ENCODE measurements at regions not wholly inside any gene's neighbourhood (a gene's known extent, or its start where the extent isn't known, plus 50 kb on each side); places are given as distances from the start of the nearest gene placed in this dataset.

DNA sequence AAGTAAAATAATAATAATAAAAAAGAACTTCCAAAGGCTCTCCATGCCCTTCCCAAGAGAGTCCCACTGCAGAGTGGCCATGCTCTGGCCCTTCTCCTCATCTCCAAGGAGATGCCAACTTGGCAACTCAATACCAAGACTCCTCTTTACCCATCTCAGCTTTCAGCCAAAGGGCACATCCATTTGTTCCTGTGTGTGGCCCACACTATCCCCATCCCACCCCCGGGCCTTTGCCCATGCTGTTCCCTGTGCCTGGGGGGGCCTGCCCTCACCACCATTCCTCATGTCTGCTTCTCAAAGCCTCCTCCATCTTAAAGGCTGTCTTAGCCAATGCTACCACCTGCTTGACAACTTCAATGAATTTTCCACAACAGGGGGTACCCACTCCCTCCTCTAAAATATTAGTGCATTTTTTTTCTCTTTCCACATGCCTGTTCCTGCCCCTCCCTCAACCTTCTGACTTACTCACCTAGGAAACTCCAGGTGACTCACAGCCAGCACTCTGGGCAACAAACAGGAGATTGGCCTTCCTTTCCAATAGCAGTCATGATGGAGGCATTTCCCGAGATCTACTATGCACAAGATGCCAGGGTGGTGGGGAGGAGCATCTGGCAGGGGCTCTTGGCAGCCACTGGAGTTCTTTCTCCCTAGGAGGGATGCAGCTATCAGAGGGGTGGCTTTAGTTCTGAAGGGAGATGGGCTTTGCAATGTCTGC, 109.4 kb upstream of the SMAD3 start:
- Histone ChIP-seq H3K4me1 (replicated peaks in 1 of 4; ENCODE audit: control insufficient read depth in 3 of 4, insufficient read depth in 4 of 4, low read length in 3 of 4) (no peaks in the 10 kb centered on the region), H3K56ac (replicated peaks; ENCODE audit: insufficient read length, low read depth, low read length) (no peak overlapping the region), H4K91ac (replicated peaks; ENCODE audit: insufficient read length, low read length) (no peak overlapping the region), H3K36me3 (ENCODE audit: control insufficient read depth in 2 of 4, insufficient read depth in 4 of 4, low read length in 3 of 4) (no peaks in the 10 kb centered on the region), H3K14ac (ENCODE audit: insufficient read length) (no peak overlapping the region), H2BK20ac (ENCODE audit: low read length) (no peak overlapping the region), H3K79me2 (ENCODE audit: control insufficient read depth in 1 of 2, insufficient read depth in 2 of 2, low read length in 2 of 2) (no peaks in the 10 kb centered on the region), H3K4me3 (ENCODE audit: extremely low read depth in 1 of 4, insufficient read depth in 2 of 4, low read depth in 3 of 4, low read length in 4 of 4) (no peak overlapping the region), H2BK15ac (ENCODE audit: low read length) (no peak overlapping the region), H3K4ac (replicated peaks; ENCODE audit: insufficient read length, low read depth, low read length) (no peak overlapping the region), H4K5ac (ENCODE audit: insufficient read length, low read depth, low read length) (no peak overlapping the region), H3K23ac (ENCODE audit: insufficient read length) (no peak overlapping the region), H3K4me2 (ENCODE audit: insufficient read depth in 1 of 2, low read depth in 2 of 2, low read length in 2 of 2) (no peak overlapping the region), H2BK5ac (ENCODE audit: low read depth, low read length) (no peak overlapping the region), H3K27me3 (replicated peaks in 1 of 4; ENCODE audit: control insufficient read depth in 3 of 4, extremely low read depth in 1 of 4, insufficient read depth in 3 of 4, low read length in 3 of 4) (no peaks in the 10 kb centered on the region; a peak in 1 of 7 replicates), H3K9me3 (ENCODE audit: insufficient read depth in 2 of 2, low read depth in 1 of 2, low read length in 1 of 2) (no peaks in the 10 kb centered on the region), H3K27ac (ENCODE audit: low read depth, low read length) (no peak overlapping the region), H3K9ac (replicated peaks in 1 of 4; ENCODE audit: extremely low read depth in 1 of 4, low read depth in 3 of 4, low read length in 3 of 4) (no peak overlapping the region), H2BK120ac (replicated peaks; ENCODE audit: low read depth, low read length) (no peak overlapping the region), H4K20me1 (replicated peaks in 1 of 2; ENCODE audit: control insufficient read depth in 1 of 2, insufficient read depth in 2 of 2, low read length in 2 of 2) (no peaks in the 10 kb centered on the region), H2BK12ac (ENCODE audit: low read depth, low read length) (no peak overlapping the region), H2AFZ (ENCODE audit: low read length) (no peak overlapping the region), H3K18ac (ENCODE audit: extremely low read depth, low read length) (no peak overlapping the region), H3K23me2 (ENCODE audit: low read depth, low read length) (no peaks in the 10 kb centered on the region), H3K79me1 (ENCODE audit: low read depth, low read length) (no peaks in the 10 kb centered on the region), H2AK5ac (ENCODE audit: low read depth, low read length) (no peak overlapping the region), H4K8ac (ENCODE audit: extremely low read depth, insufficient read depth, low read length) (no peak overlapping the region)
- TF ChIP-seq JUN (IDR thresholded peaks at IDR 0.05; ENCODE audit: low read depth, low read length) (no peak), TBP (IDR thresholded peaks at IDR 0.05; ENCODE audit: low read depth, low read length) (no peak), POLR2AphosphoS5 (IDR thresholded peaks at IDR 0.05; ENCODE audit: low read depth, low read length) (no peak), BACH1 (IDR thresholded peaks at IDR 0.05; ENCODE audit: low read length) (no peak), CHD2 (IDR thresholded peaks at IDR 0.05; ENCODE audit: low read length) (no peak), KDM1A (IDR thresholded peaks at IDR 0.05; ENCODE audit: borderline replicate concordance, low read length) (no peak), GTF2F1 (IDR thresholded peaks at IDR 0.05; ENCODE audit: borderline replicate concordance, low read depth, low read length) (no peak)
- DNase-seq (ENCODE audit: low read depth in 1 of 2, low spot score in 2 of 2), result no peak
- 91% methylated on average over 2 of the region's 2 CpGs; no CpG with 5 or more reads in 1 of the 2 experiments for WGBS, 2 experiments (ENCODE audit: extremely low coverage in 1 of 2, insufficient coverage in 1 of 2, insufficient read length in 1 of 2, insufficient replicate concordance in 2 of 2, low coverage in 1 of 2, low lambda C conversion rate in 2 of 2, missing lambda C conversion rate in 1 of 2)
- POLR2A ChIA-PET (ENCODE audit: partially characterized antibody), result no interaction called here
- no peak for FAIRE-seq
- CTCF ChIA-PET (ENCODE audit: partially characterized antibody), result interaction anchor here (2.9 kb wide), 1 partner anchor 11 kb away, joined by 19 read pairs; no protein-coding TSS in a partner anchor
